Osteoblast (primary cell): ENCODE measurements at regions not wholly inside any gene's neighbourhood (a gene's known extent, or its start where the extent isn't known, plus 50 kb on each side); places are given as distances from the start of the nearest gene placed in this dataset.

ENCODE experiments used
- DNase-seq: peaks from one replicate; pipeline ENCODE4 v3.0.0; 2011; ENCODE audit warnings: low spot score, mixed read lengths; ENCODE audit not compliant: insufficient read length; ENCODE audit errors: missing footprints
- H2AFZ ChIP-seq: 2 replicates; pipeline ENCODE4 v1.6.0; 2011; ENCODE audit warnings: mild to moderate bottlenecking, low read length
- H3K27ac ChIP-seq: 2 replicates; pipeline ENCODE4 v1.5.1; 2011; ENCODE audit warnings: mild to moderate bottlenecking, low read depth, low read length, moderate library complexity
- H3K27me3 ChIP-seq: 2 replicates; pipeline ENCODE4 v1.6.0; 2012; ENCODE audit warnings: mild to moderate bottlenecking, control low read depth, inconsistent platforms, low read length, moderate library complexity; ENCODE audit not compliant: insufficient read depth
- H3K36me3 ChIP-seq: 2 replicates; pipeline ENCODE4 v1.5.1; 2011; ENCODE audit warnings: mild to moderate bottlenecking, low read length, control low read depth, moderate library complexity; ENCODE audit not compliant: insufficient read depth
- H3K4me1 ChIP-seq: 2 replicates; pipeline ENCODE4 v1.5.1; 2011; ENCODE audit warnings: mild to moderate bottlenecking, low read length, control low read depth, moderate library complexity; ENCODE audit not compliant: insufficient read depth
- H3K4me2 ChIP-seq: 2 replicates; pipeline ENCODE4 v1.6.0; 2011; ENCODE audit warnings: mild to moderate bottlenecking, low read length; ENCODE audit not compliant: insufficient read depth
- H3K4me3 ChIP-seq: fragments of 200-600 bp; sonication (generic); 3 replicates; pipeline ENCODE4 v1.5.1; 2012; ENCODE audit warnings: mild to moderate bottlenecking, low read length, inconsistent platforms; ENCODE audit not compliant: insufficient read depth
- H3K79me2 ChIP-seq: 2 replicates; pipeline ENCODE4 v1.6.0; 2012; ENCODE audit warnings: mild to moderate bottlenecking, low read length, control low read depth, inconsistent platforms; ENCODE audit not compliant: insufficient read depth
- H3K9me3 ChIP-seq: 2 replicates; pipeline ENCODE4 v1.5.1; 2011; ENCODE audit warnings: low read depth, low read length, control low read depth
- H4K20me1 ChIP-seq: 2 replicates; pipeline ENCODE4 v1.6.0; 2012; ENCODE audit warnings: mild to moderate bottlenecking, low read length, control low read depth; ENCODE audit not compliant: insufficient read depth
- CTCF ChIP-seq: IDR thresholded peaks from 2 replicates; pipeline ENCODE4 v1.5.1; 2011; ENCODE audit warnings: mild to moderate bottlenecking, low read depth, low read length, moderate library complexity; ENCODE audit errors: extremely low read depth

GRCh38 chr18:52227536-52227935 is 112.5 kb upstream of the DCC start:
- no peak for DNase-seq
- Histone ChIP-seq H3K4me3 (no peak overlapping the region), H3K79me2 (no peaks in the 10 kb centered on the region)

GRCh38 chr18:52228166-52228565 is 111.8 kb upstream of the DCC start:
- no peaks in the 10 kb centered on the region for H4K20me1 ChIP-seq
- no peaks in the 10 kb centered on the region for H3K9me3 ChIP-seq
- no peak for DNase-seq
- H3K4me2 ChIP-seq: no peak overlapping the region
- no peak overlapping the region for H3K4me3 ChIP-seq
- no peaks in the 10 kb centered on the region for H3K4me1 ChIP-seq
- no peaks in the 10 kb centered on the region for H3K79me2 ChIP-seq
- H2AFZ ChIP-seq: no peak overlapping the region
- no peak overlapping the region for H3K27ac ChIP-seq
- H3K27me3 ChIP-seq: no peaks in the 10 kb centered on the region
- H3K36me3 ChIP-seq: no peaks in the 10 kb centered on the region
- TF ChIP-seq CTCF: no peak

More at GRCh38 chr18:52227536-52227935, 112.5 kb upstream of the DCC start:
- H3K36me3 ChIP-seq: no peaks in the 10 kb centered on the region
- H3K9me3 ChIP-seq: peaks cover under 1% of the 10 kb centered on the region
- H3K4me2 ChIP-seq: no peak overlapping the region
- no peak overlapping the region for H3K27ac ChIP-seq
- H4K20me1 ChIP-seq: no peaks in the 10 kb centered on the region
- H3K27me3 ChIP-seq: no peaks in the 10 kb centered on the region
- no peak overlapping the region for H2AFZ ChIP-seq
- no peak for TF ChIP-seq CTCF
- no peaks in the 10 kb centered on the region for H3K4me1 ChIP-seq

- Histone ChIP-seq H3K4me2 (no peak overlapping the region), H2AFZ (no peak overlapping the region), H3K4me1 (no peaks in the 10 kb centered on the region), H3K36me3 (no peaks in the 10 kb centered on the region), H3K27me3 (no peaks in the 10 kb centered on the region), H3K4me3 (no peak overlapping the region), H3K9me3 (peaks cover under 1% of the 10 kb centered on the region), H4K20me1 (no peaks in the 10 kb centered on the region), H3K27ac (no peak overlapping the region), H3K79me2 (no peaks in the 10 kb centered on the region)
- DNase-seq: no peak
- TF ChIP-seq CTCF: no peak
Measured at GRCh38 chr18:52236131-52236530, 103.9 kb upstream of the DCC start.

- no peaks in the 10 kb centered on the region for H3K27me3 ChIP-seq
- H3K27ac ChIP-seq: no peak overlapping the region
- H3K4me2 ChIP-seq: no peak overlapping the region
- TF ChIP-seq CTCF: no peak
- no peaks in the 10 kb centered on the region for H3K79me2 ChIP-seq
- no peak overlapping the region for H3K4me3 ChIP-seq
- H3K4me1 ChIP-seq: no peaks in the 10 kb centered on the region
- no peak for DNase-seq
- H2AFZ ChIP-seq: no peak overlapping the region
- no peaks in the 10 kb centered on the region for H3K36me3 ChIP-seq
- no peaks in the 10 kb centered on the region for H4K20me1 ChIP-seq
- H3K9me3 ChIP-seq: peaks cover 3% of the 10 kb centered on the region
Measured at GRCh38 chr18:52237551-52237950, 102.4 kb upstream of the DCC start.
